DOHH2 (cell line): ENCODE measurements at regions not wholly inside any gene's neighbourhood (a gene's known extent, or its start where the extent isn't known, plus 50 kb on each side); places are given as distances from the start of the nearest gene placed in this dataset.

Source experiments
- EZH2phosphoT487 ChIP-seq: fragments of 200-600 bp; sonication (generic); IDR thresholded peaks from 2 replicates; pipeline ENCODE4 v1.6.1; 2017; ENCODE audit warnings: borderline replicate concordance, mild to moderate bottlenecking, antibody characterized with exemption, low read length, moderate library complexity, mixed read lengths
- TF ChIP-seq, protein P1 (sequence below): fragments of 200-600 bp; sonication (generic); IDR thresholded peaks from one replicate; pipeline ENCODE4 v1.5.1; 2014; ENCODE audit warnings: antibody characterized with exemption, mild to moderate bottlenecking, low read depth, low read length; ENCODE audit not compliant: poor library complexity, severe bottlenecking

DNA sequence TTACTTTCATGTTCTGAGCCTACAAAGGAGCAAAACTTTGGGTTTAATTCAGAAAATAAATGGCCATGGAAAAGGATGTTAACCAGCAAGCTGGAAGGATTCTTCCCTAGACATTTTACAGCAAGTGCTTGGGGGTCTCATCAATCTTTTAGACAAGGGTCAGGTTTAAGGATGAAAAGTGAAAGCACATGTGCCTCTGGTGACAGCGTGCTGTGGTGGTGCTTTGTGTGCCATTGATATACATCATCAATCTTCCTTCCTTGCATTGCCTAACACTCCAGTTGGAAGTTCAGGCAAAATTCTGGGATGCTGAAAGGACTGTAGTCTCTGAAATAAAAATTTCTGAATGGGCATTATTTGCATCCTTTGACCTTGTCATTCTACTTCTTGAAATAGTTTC, 171.2 kb downstream of the KCNE4 start:
- TF ChIP-seq, protein P1, sequence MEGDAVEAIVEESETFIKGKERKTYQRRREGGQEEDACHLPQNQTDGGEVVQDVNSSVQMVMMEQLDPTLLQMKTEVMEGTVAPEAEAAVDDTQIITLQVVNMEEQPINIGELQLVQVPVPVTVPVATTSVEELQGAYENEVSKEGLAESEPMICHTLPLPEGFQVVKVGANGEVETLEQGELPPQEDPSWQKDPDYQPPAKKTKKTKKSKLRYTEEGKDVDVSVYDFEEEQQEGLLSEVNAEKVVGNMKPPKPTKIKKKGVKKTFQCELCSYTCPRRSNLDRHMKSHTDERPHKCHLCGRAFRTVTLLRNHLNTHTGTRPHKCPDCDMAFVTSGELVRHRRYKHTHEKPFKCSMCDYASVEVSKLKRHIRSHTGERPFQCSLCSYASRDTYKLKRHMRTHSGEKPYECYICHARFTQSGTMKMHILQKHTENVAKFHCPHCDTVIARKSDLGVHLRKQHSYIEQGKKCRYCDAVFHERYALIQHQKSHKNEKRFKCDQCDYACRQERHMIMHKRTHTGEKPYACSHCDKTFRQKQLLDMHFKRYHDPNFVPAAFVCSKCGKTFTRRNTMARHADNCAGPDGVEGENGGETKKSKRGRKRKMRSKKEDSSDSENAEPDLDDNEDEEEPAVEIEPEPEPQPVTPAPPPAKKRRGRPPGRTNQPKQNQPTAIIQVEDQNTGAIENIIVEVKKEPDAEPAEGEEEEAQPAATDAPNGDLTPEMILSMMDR = no peak
- TF ChIP-seq EZH2phosphoT487 = no peak
